ENCODE measurements at regions not wholly inside any gene's neighbourhood (a gene's known extent, or its start where the extent isn't known, plus 50 kb on each side); places are given as distances from the start of the nearest gene placed in this dataset.
A peak's percentile ranks its signal among the peaks of the same experiment; 100 is the strongest.

DNA sequence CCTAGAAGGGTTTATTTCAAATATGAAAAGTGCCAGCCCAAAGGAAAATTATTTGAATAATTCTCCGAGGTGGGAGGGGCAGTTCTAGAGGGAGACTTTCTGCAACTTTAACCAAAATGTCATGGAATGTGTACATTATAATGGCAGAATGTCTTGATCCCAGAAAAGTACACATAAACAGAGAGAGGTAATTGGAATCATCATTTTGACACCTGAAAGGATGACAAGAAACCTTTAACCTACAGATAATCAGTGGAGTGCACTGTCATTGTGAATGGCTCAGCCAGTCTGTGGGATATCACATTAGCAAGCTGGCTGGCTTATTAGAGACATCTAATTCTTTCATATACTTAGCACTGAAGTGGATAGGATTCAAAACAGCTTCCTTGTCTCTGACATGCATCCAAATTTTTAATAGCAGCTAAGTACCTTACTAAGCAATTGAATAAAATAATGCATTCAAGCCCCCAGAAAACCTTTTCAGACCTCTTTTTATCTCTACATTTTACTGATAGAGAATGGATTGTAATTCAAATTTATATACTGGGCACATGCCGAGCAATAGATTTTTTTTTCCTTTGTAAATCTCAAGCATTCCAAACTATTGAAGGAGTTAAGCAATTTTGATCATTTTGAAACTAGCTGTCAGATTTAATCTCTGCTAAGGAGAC lies 468.6 kb downstream of the COG6 start:
- no peak for DNase-seq

DNA sequence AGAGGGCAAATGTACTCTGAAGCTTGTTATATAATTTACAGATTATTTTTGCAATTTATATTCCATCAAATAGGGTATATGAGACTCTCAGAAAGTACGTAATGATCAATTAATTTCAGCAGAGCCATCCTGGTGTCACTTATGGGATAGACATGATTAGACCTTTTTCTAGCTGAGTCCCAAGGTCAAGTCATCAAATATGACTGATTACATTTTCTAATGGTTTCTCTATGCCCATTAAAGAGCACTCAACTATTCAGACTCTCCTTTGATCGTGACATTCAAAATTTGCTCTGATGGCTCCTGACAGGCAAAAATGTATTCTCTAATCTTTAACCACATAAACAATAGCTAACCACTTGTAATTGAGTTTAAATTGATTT lies 469.2 kb downstream of the COG6 start:
- no peak for DNase-seq

DNA sequence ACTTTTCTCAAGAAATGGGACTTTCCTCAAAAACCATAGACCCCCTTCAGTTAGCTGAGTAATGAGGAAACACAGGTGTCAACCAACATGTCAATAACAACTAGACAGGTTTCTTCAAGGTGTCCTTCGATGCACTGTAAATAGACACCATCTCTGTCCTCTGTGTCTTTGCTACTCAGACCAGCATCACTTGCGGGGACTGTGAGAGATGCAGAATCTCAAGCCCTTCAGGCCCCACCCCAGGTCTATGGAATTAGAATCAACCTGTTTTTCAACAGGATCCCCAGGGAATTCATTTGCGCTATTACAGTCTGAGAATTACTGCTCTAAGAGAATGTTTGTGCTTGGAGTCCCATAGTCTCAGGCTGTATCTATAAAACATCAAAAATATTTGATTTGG lies 469.9 kb downstream of the COG6 start:
- DNase-seq: no peak

DNA sequence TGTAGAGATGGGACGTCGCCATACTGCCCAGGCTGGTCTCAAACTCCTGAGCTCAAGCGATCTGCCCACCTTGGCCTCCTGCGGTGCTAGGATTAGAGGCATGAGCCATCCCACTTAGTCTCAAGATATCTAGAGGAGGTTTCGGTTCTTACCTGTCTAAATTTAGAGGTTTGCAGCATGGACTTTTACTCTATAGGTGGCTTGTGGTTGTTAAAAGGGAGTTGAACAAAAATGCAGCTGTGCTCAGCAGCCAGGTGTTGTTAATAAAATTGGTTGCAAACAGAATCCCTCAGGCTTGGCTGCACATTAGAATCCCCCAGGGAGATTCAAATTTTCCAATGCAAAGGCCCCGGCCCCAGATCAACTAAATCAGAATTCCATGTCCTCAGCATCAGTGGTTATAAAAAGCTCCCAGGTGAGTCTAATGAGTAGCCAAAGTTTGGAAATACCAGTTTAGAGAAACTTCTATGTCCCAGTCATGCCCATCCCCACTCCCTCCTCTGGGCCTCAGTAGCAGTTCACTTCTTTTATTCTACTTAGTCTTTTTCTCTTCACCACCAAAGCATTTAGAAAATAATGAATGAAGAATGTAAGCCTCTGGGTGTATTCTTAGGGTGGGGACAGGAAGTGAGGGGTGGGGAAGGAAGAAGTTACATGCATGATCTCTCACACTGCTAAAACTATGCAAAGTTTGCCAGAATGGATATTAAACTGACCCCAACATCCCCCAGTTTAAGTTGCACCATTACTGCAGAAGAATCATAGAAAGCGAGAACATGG lies 471.0 kb downstream of the COG6 start:
- DNase-seq: no peak

DNA sequence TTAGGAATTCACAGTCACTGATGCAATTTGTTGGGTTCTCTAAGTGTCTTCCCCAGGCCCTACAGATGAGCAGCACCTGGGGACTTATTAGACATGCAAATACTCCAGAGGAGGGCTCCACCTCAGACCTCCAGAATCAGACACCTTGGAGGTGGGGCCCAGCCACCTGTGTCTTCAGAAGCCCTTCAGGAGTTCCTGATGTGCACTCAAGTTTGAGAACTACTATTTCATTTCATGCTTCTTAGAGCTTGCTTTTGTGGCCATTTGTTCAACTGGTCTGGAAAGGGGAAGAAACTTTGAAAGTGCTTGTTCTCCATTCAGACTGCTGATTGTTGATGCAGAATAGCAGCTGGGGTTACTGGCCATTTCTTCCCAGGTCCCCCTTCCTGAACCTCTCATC lies 472.0 kb downstream of the COG6 start:
- DNase-seq: no peak

DNA sequence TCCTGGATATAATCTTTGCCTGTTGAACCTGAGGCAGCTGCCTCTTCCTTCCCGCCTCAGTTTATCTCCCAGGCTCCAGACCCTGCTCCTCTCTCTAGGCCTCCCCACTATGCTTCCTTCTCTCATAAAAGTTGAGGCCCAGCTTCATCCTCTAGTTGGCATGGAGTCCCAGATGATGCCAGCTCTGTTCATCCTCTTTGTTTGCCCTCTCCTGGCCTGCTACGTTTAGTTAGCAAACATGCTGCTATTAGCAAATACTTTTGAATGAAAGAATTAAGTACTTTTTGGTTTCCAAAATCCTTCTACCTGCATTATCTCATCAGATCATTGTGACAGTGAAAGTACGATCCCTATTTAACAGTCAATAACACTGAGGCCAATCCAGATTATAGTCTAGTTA lies 472.5 kb downstream of the COG6 start:
- no peak for DNase-seq

DNA sequence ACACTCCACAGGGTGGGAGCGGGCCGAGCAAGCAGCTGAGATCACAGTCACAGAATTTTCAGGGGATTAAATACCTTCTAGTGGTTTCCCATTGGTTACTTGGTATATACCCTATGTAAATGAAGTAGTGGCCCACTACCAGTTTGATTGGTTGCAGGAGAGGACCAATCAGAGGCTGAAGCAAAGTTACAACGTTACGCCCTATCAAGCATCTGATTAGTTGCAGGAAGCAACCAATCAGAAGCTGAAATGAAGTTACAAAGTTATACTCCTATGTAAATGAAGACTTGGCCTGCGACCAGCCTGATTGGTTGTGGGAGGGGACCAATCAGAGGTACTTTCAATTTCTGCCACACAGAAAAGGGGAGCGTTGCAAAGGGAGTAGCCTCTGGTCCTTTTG lies 474.0 kb downstream of the COG6 start:
- DNase-seq: no peak

DNA sequence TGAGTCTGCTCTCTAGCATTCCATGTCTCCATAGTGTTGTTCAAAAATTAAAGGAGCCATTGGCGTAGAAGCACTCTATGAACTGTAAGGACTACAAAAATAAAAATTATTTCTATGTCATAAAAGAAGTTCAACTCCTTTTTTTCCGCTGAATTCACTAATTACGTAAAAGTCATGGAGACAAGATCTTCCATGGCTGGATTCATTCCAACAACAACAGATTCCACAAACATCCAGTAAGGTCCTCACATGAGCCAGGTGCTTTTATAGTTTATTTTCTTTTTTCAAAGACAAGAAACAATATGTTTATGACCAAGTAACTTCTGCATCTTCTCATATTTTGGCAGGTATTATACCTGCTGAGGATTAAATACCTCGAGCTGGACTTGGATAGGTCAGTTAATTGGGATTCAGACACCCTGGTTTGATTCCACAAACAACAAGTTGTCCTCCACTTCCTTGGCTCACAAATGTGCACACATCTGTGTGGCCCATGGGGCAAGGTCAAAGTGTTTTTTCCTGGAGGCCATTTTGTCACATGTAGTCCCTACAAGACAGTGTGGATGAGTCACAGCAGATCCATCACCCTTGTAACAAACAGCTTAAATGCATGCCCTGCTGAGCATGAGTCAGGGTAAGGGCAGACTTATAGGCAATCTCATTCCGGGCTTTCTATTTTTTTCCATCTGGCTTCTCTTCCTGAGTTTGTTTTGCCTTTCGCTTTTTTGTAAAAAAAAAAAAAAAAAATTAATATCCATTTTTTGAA lies 475.6 kb downstream of the COG6 start:
- DNase-seq: peak in 1 of 2 donors; percentile 28

DNA sequence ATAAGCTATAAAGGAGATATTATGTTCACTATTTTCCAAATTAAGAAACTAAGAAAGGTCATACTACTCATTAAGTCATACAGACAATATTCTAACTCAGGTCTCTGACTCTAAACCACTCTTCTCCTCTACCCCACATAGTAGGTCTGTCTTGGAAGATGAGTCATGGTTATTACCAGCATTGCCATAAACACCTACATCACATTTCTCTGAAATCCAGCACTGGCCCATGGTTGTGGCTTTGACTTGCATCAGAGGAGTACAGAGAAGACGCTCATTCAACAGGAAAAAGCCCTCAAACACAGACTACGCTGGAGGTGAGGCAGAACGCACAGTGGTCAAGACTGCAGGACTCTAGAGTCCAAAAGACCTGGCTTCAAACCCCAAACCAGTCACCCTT lies 476.8 kb downstream of the COG6 start:
- peak; percentile 22 to 26 for DNase-seq

DNA sequence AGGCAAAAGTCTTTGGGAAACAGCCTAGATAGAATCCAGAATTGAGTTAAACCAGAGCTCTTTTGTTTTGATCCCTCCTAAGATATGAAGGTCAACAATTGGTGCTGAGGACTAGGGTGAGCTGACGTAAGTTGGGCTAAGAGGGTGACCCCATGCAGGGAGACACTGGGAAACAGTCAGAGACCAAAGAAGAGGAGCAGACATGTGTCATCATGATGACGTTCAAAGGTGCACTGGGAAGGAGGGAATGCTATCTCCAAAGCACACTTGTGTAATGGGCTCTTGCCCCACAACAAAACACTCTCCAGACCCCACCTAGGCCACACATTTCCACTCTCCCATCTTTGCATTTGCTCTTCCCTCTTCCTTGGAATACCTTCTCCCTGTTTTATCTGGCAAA lies 481.4 kb downstream of the COG6 start:
- no peak for DNase-seq

DNA sequence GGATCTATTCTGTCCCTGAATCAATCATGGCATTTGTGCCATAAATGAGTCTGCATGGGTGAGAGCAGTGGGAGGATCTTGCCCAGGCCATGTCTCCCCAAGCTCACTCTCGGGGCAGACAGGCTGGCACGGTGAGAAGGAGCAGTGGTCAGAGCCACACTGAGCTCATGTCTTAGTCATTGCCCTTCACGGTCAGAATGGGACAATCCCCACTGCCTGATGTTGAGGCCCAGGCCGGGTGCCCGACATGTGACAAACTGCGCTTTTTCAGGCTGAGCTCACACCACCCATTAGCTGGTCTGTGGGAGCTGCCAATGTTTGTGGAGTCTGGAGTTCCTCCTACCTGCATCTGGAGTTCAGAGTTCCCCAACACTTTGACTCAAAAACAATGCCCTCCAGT lies 481.9 kb downstream of the COG6 start:
- no peak for DNase-seq

DNA sequence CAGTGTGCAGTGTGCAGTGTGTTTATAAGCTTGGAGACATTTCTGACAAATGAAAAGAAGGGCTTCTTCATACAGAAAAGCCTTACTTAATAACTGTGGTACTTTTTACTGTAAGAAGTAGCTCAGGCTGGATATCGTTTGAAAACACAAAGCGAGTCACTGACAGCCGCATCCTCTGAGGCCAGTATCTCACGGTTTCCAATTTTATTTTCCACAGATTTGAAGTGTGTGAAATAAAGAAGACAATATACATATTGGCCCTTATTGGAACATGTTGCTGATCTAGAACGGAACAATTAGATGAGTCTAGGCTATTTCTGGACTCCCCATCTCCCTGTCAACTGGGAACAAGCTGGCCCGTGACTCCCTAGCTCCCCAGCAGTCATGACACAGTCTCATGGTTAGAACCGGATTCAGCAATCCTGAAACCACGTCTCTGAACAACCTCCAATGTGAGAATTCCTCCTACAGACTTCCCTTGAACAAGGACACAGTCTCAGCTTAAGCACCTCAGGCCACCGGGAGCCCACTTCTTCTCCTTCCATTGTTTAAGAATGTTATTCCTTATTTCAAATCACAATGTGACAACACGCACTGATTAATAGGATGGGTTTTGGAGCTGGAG lies 484.5 kb downstream of the COG6 start:
- no peak for DNase-seq

DNA sequence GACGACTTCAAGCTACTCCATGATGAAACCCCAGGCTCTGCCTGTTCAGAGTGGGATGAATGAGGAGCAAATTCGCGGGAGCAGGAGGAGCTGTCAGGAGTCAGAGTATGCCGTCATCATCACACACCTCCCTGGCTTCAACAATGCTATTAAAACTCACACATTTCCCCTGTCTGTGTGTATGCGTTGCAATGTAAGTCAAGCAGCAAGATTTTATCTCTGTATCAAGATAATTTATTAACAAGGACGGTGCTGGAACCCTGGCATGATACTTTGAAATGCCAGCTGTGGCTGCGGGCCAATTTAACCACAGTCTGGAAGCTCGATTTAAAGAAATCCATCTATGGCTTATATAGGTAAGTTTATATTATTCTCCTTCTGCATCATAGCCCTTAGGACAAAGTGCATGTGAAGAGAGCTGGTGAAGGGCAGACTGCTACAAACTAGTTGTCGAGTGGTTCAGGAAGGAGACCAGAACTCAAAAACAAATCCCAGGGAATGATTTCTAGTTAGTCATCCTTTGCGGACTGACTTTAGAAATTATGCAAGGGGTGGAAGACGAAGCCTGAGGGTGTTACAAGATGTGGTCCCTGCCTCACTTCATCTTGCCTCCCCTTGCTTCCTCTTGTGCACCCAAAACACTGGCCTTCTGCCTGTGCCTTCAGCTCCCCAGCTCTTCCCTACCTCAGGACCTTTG lies 486.5 kb downstream of the COG6 start:
- DNase-seq: no peak

DNA sequence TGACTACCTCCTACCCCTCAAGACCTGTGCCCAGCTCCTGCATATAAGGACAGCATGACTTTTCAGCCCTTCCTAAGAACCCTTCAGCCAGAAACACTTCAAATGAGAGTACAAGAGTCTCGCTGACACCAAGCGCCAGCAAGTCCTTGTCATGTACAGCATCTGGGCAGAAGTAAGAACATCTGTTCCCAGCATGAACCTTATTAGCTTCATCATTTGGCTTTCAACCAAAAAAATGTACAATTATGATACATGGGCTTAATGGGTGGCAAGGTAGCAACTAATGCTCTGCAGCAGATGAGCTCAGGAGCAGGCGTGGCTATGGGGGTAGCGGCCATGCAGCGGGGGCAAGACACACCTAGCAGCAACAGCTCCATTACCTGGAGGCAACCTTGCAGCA lies 487.6 kb downstream of the COG6 start:
- DNase-seq: no peak

DNA sequence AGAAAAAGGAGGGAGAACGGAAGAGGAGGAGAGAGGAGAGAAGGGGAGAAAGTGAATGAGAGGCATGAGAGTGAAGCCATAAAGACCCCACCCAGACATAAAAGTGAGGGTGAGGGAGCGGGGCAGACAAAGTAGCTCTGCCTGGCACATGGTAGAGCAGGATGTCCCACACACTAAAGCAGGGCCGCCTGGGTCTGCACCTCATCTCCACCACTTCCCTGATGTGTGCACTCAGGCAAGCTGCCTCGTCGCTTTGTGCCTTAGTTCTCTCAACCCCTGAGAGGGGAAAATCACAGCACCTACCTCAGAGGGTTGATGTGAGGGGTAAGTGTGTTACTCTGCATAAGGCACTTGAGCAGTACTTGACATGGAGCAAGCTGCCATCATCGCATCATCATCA lies 488.1 kb downstream of the COG6 start:
- no peak for DNase-seq

DNA sequence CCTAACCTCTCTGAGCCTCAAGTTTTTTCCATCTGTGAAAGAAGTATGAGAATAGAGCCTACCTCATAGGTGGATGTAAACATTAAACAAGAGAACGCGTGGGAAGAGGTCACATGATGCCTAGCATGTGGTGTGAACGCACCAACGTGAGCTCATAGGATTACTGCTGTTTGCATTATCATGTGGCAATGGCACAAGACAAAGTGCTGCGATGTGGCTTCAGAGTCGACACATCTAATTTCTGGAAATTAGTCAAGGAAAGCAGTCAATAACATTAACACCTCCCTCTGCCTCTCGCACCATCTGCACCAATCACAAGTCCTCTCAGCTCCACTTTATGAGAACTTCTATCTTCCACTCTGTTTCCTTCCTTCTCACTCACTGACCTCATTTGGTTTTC lies 489.7 kb downstream of the COG6 start:
- peak; percentile 29 to 48 for DNase-seq

DNA sequence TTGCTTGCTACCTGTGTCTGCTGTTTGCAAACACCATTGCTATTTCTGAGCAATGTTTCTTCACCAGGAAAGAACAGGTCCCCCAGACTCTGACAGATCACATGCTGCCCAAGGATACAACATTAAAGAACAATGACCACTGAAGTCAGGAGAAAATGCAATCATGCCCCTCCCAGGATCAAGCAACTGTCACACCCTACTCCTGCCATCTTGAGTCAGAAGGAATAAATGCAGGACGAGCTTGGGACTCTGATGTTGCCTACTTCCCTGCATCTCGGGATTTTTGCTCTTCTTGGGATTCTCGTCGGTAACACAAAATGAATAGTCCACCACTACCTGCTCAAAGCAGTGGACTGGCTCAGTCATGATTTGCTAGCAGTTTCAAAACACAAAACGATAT lies 490.6 kb downstream of the COG6 start:
- no peak for DNase-seq

DNA sequence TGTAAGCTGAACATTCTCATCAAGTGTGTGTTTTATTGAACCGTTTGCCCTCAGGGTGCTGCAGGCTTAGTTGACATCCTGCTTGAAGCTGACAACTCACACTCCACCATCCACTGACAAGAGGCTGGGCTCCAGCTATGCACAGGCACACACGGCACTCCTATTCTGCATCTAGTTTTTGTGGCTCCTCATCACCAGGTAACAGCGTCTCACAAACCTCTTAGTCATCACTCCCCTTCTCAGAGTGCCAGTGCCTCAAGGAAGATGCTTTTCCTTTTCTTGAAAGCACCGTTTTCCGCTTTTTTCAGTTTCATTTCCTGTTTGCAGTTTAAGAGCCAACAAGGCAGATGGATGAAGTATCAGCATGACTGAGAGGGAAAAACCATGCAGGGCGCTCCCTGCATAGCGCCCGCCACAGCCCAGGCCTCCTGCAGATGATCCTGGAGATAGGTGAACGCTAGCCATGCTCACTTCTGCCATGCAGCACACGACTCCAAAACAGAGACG lies 491.2 kb downstream of the COG6 start:
- DNase-seq: peak; percentile 20 to 28

DNA sequence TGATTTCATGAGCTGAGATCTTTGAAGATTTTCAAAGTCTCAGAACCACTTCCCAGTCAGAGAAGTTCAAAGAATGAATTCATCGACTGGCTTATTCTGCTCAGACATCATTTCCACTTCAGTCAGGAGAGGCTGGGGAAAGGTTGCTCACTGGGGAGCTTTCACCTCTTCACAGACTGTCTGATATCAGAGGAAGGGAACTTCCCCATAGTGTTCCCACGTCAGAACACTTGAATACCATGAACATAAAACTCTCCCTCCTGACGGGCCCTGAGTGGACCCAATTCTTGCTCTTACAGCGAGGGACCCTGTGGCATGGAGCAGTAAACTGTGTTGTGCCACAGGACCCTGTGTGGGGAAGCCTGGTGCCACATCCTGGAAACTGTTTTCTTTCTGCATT lies 492.6 kb downstream of the COG6 start:
- peak; percentile 29 to 41 for DNase-seq

DNA sequence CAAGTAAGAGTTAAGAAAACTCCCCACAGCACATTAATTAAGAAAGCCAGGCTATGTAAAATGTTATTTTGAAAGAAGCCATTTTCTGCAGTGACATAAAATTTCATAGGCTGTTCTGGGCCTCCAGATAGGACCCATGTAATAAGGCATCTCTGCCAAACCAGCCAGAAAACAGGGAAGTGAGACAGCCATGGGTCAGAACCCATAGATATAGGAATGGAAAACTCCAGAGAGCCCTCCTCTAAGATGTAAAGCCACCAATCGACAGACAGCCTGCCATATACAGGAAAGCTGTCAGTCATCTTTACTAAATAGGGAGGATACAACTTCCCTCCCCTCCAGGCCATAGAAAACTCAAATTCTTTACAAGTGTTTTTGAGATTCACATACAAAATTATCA lies 493.3 kb downstream of the COG6 start:
- no peak for DNase-seq

DNA sequence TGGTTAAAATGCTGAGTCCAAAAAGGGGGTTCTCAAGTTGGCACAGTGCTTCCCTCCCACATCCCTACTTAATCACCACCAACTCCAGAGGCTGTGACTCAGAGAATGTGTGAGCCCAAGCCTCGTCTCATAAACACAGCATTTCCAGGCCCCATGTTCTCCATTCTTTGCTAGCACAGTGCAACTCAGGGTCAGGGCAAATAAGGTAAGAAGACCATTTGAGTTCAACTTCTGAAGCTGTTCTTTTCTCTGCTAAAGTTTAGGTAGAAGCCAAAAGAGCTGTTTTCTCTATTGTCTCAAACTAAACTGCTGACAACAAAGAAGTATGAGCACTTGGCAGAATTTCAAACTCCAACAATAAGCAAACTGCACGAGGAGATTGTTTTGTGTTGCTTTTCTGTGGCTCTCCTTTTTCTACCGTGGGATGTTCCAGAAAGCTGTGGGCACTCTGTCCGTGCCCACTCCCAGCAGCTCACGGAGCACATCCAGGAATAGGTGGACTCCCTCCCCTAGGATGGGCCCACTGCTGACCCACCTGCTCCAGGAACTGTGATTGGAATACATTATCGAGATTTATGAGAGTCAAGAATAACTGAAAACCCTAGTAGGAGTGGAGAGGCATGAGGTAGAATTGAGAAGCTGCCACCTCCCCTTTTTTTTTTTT lies 494.3 kb downstream of the COG6 start:
- peak in 1 of 2 donors; percentile 30 for DNase-seq

DNA sequence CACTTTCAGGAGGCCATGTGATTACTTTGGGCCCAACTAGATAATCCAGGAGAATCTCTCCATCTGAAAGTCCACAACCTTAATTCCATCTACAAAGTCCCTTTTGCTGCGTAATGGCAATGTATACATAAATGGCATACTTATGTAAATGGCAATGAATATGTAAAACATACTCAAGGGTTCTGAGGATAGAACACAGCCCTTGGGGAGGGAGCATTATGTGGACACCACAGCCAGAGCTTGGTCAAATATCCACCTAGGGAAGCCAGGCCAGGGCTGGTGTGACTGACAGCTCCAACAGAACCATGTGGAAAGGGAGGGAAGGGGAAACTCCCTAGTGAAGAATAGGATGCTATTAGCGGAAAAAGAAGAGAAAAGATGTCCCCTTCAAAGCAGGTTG lies 496.2 kb downstream of the COG6 start:
- DNase-seq: no peak
